HUES48 (cell line): ENCODE measurements at regions not wholly inside any gene's neighbourhood (a gene's known extent, or its start where the extent isn't known, plus 50 kb on each side); places are given as distances from the start of the nearest gene placed in this dataset.

Source experiments
- H3K27ac ChIP-seq: one replicate; pipeline ENCODE4 v1.7.0; 2013; ENCODE audit warnings: low read depth, low read length, inconsistent platforms
- H3K27me3 ChIP-seq: 2 replicates; pipeline ENCODE4 v1.6.1; 2013; ENCODE audit warnings: mild to moderate bottlenecking, low read length; ENCODE audit not compliant: control insufficient read depth, insufficient read depth
- H3K36me3 ChIP-seq: 2 replicates; pipeline ENCODE4 v1.6.1; 2013; ENCODE audit warnings: low read length; ENCODE audit not compliant: control insufficient read depth, insufficient read depth
- H3K4me1 ChIP-seq: 2 replicates; pipeline ENCODE4 v1.6.1; 2013; ENCODE audit warnings: mild to moderate bottlenecking, low read length; ENCODE audit not compliant: control insufficient read depth, insufficient read depth
- H3K4me3 ChIP-seq: 2 replicates; pipeline ENCODE4 v1.5.1; 2013; ENCODE audit warnings: mild to moderate bottlenecking, low read depth, low read length
- H3K9ac ChIP-seq: 2 replicates; pipeline ENCODE4 v1.6.1; 2013; ENCODE audit warnings: mild to moderate bottlenecking, low read depth, low read length, moderate library complexity
- H3K9me3 ChIP-seq: 2 replicates; pipeline ENCODE4 v1.6.1; 2013; ENCODE audit warnings: low read length; ENCODE audit not compliant: control insufficient read depth, insufficient read depth

DNA sequence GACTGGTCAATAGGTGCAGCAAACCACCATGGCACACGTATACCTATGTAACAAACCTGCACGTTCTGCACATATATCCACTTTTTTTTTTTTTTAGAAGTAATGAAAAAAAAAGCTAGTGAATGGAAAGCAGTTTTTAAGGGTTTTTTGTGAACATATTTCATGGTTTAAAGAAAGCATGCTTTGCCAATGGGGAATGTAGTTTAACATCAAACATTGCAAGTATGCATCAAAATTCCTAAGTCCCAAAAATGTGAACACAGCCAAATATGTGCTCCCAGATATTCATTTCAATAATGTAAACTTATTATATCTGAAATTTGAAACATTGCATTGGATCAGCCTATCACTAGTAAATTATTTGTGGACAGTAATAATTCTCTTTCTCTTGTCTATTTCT lies 710.4 kb upstream of the FLRT2 start:
- no peaks in the 10 kb centered on the region for H3K36me3 ChIP-seq

DNA sequence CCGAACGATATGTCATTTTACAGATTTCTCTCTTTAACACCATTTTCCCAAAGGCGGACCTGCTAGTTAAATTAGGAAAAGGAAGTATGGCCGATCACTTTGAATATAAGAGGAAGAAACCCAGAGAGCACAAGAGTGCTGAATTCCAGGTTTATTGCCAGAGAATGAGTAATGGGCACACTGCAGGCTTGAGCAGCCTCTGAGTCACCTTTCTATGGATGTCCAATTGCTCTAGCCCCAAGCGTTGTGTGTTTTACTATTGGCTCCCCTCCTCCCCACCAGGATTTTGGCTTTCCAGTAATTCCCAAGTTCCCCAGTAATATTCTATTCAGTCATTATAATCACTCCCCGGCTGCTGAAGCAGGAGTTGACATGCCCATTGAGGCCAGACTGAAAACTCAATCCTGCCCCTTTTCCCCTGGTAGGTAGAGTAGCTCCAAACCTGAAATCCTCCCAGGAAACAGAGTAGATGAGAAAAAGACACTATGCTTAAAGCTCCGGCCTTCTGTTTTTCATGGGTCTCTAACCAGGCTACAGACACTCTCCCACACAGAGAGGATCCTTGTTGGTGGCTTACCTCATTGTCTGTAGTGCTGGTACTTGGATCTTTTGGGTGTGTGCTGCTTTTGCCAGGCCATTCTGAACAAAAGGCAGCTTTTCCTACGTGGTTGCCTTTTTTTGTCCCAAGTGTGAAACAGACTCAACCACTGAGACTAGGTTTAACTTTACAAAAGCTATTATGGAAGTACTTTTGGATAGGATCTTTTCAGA lies 704.3 kb upstream of the FLRT2 start:
- Histone ChIP-seq H3K4me1 (peaks cover 10% of the 10 kb centered on the region), H3K27me3 (no peaks in the 10 kb centered on the region), H3K27ac (no peak overlapping the region), H3K36me3 (no peaks in the 10 kb centered on the region), H3K9ac (no peak overlapping the region), H3K9me3 (0 out of 2 replicates have a peak, but pooled peaks cover 3% of the 10 kb centered on the region), H3K4me3 (no peak overlapping the region)

More for the DNA sequence above, 710.4 kb upstream of the FLRT2 start:
- Histone ChIP-seq H3K4me3 (no peak overlapping the region), H3K27ac (no peak overlapping the region), H3K9ac (no peak overlapping the region), H3K4me1 (peaks cover 2% of the 10 kb centered on the region), H3K9me3 (0 out of 2 replicates have a peak, but pooled peaks cover 3% of the 10 kb centered on the region), H3K27me3 (no peaks in the 10 kb centered on the region)

DNA sequence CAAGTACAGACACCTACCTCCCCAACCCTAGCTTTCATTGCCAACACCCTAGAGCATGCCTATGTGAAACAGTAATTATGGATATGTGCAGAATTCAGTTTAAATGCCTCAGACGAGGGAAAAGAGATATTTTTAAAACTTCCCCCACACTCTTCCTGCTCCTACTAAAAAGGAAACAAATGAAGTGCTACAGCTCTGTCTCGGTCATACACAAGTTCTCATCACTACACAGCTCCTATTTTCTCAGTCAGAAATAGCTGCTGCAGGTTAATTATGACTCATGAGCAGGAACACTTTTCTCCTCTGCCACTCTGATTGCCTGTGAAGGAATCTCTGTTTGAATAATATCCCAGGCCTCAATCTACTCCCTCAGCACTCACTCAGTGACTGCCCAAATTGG lies 703.6 kb upstream of the FLRT2 start:
- Histone ChIP-seq H3K27ac (no peak overlapping the region), H3K9me3 (0 out of 2 replicates have a peak, but pooled peaks cover 3% of the 10 kb centered on the region), H3K9ac (no peak overlapping the region), H3K27me3 (no peaks in the 10 kb centered on the region), H3K4me1 (peaks cover 10% of the 10 kb centered on the region), H3K36me3 (no peaks in the 10 kb centered on the region), H3K4me3 (no peak overlapping the region)

DNA sequence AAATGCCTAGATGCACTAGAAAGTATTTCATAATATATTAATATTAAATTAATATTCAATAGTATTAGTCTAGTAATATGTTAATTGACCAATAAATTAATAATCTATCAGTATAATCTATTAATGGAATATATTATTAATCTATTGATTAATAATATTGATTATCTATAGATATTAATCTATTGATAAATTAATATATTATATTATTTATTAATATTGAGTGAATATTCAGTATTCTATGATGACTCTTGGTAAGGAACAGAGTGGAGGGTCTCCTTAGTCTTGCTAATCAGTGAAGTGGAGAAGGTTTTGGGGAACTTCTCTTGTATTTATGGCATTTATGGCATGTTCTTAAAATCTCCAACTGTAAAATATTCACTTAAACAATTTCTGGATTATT lies 679.3 kb upstream of the FLRT2 start:
- Histone ChIP-seq H3K4me3 (no peak overlapping the region), H3K36me3 (no peaks in the 10 kb centered on the region), H3K4me1 (no peaks in the 10 kb centered on the region), H3K27me3 (no peaks in the 10 kb centered on the region), H3K9me3 (no peaks in the 10 kb centered on the region), H3K27ac (no peak overlapping the region), H3K9ac (no peak overlapping the region)

DNA sequence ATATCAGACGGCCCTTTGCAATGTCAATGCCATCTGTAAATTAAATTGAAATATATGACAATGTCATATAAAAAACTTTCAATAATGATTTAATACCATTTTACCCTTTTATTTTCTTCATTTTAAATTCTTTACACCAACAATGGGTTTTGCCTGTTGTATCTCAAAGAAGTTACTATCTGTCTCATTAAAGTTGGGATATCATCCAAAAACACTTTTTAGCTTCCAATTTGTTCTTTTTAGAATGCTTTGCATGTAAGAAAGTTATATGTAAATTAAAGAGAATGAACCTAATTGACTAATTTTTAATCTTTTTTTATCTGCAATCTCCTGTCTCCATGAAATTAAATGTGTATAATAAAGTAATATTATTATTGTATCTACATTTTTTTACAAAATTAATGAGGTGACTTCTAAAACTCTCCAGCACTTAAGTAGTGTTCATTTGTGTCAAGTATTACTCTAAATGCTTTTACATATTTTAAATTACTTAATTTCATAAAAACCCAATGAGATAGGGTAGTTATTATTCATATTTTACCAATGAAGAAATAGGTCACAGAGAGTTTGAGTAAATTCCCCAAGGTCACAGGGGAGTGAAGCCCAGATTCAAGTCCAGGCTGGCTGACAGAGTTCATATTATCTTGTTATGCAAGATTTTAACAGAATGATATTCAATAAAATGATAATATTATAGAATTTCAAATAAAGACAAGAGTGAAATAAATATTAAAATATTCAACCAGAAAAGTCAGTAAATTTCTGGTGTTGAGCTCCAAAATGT lies 673.0 kb upstream of the FLRT2 start:
- no peaks in the 10 kb centered on the region for H3K36me3 ChIP-seq
- no peak overlapping the region for H3K9ac ChIP-seq
- H3K4me3 ChIP-seq, result no peak overlapping the region

DNA sequence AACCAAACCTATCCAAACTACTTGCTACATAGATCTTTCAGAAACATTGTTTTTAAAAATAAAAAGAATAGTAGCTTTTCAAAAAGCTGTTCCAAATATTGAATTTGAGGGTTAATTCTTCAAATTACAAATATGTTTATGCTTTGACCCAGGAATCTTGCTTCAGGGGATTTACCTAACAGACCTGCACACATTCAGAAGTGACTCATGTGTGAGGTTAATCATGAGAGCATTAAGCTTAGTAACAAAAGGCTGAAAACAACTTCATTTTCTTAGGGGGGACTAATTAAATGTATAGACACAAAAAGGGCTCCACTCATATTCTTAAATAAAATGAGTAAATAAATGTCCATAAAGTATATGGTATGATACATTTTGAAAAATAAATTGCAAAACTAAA lies 672.4 kb upstream of the FLRT2 start:
- Histone ChIP-seq H3K36me3 (no peaks in the 10 kb centered on the region), H3K9ac (no peak overlapping the region), H3K9me3 (no peaks in the 10 kb centered on the region), H3K27me3 (no peaks in the 10 kb centered on the region), H3K27ac (no peak overlapping the region), H3K4me3 (no peak overlapping the region), H3K4me1 (no peaks in the 10 kb centered on the region)

More for the DNA sequence above, 673.0 kb upstream of the FLRT2 start:
- H3K27ac ChIP-seq, result no peak overlapping the region
- no peaks in the 10 kb centered on the region for H3K27me3 ChIP-seq
- no peaks in the 10 kb centered on the region for H3K9me3 ChIP-seq
- H3K4me1 ChIP-seq, result no peaks in the 10 kb centered on the region

DNA sequence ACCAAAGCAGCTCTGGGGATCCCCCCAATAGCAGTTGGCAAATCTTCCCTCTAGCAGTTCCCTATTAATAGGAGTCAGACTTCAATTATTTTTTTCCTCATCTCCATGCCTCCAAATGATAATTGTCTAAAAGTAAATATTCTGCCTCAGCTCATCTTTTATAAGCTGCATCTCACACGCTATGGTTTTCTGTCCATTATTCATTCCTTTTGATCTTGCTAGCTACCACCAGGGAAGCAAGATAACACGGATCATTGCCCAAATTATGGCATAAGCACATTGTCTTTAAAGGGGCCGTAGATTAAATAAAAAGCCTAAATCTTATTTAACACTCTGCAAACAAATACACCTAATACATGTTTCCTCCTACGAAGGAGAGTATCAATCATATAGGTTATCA lies 670.8 kb upstream of the FLRT2 start:
- H3K36me3 ChIP-seq, result no peaks in the 10 kb centered on the region
- no peaks in the 10 kb centered on the region for H3K9me3 ChIP-seq
- H3K9ac ChIP-seq, result no peak overlapping the region
- no peaks in the 10 kb centered on the region for H3K4me1 ChIP-seq
- no peaks in the 10 kb centered on the region for H3K27me3 ChIP-seq
- no peak overlapping the region for H3K4me3 ChIP-seq
- no peak overlapping the region for H3K27ac ChIP-seq

DNA sequence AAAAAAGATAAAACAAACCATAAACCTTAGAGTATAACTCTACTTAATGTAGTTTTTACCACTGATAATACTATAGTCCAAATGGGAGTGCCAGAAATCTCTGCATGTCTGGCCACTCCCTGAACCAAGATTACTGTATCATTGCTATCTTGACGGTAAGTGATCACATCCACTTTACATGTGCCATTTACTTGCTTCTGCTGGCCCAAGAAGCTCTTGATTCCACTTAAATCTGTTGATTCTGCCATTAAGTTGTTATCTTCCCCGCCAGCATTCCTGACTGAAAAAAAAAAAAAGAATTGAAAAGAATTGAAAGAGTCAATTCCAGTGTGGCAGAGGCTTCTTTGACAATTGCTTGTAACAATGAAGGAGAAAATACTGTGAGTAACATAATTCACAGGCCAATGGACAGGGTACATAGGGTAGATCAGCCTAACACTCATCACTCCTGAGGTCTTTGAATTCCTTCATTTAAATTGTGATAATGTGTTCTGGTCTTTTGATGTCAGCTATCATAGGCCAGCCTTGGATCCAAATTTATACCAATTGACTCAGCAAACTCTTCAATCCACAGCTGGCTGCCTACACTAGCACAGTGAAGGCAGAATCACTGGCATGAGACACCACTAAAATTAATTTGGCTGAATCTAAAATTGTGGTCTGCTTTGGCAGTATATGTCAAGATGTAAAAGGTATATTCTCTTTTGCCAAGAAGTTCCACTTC lies 665.2 kb upstream of the FLRT2 start:
- H3K9me3 ChIP-seq, result no peaks in the 10 kb centered on the region
- no peak overlapping the region for H3K9ac ChIP-seq
- H3K4me1 ChIP-seq, result no peaks in the 10 kb centered on the region
- no peak overlapping the region for H3K4me3 ChIP-seq
- no peaks in the 10 kb centered on the region for H3K27me3 ChIP-seq
- H3K36me3 ChIP-seq, result no peaks in the 10 kb centered on the region
- no peak overlapping the region for H3K27ac ChIP-seq

DNA sequence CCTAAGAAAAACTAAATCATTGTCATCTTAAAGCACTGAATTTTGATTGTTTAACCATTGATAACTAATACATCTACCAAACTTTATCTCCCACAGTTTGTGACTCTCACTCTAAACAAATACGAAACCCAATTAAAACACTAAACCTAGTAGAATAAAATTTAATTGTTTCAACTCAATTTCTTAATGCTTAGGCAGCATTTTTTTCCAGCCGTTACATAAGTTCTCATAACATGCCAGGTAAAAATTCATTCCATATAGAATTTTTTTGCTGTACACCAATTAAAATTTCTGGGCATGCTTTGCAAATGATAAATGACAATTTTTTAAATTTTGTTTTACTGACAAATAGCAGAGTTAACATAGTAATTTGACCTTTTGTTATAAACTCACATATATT lies 658.2 kb upstream of the FLRT2 start:
- Histone ChIP-seq H3K9me3 (no peaks in the 10 kb centered on the region), H3K9ac (no peak overlapping the region), H3K36me3 (no peaks in the 10 kb centered on the region), H3K27ac (no peak overlapping the region), H3K4me1 (no peaks in the 10 kb centered on the region), H3K4me3 (no peak overlapping the region), H3K27me3 (no peaks in the 10 kb centered on the region)

DNA sequence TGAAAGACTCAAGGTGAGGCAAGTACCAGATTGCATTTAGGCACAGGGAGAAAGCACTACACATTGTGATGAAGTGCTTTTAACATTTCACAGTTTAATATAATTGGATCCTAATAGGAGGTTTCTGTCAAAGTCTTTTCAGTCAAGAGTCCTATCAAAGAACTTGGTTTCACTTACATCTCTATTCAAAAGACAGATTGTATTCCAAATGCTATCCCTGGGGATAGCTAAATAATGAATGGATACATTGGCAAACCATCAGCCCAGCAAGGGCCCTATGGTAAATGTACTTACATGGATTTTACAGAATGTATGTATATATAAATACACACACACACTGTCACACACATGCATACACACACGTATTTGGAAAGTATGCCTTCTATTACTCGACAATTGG lies 655.5 kb upstream of the FLRT2 start:
- no peak overlapping the region for H3K4me3 ChIP-seq
- no peaks in the 10 kb centered on the region for H3K27me3 ChIP-seq
- H3K4me1 ChIP-seq, result peaks cover 4% of the 10 kb centered on the region; the same call in 1 of the 2 replicates
- H3K9ac ChIP-seq, result no peak overlapping the region
- no peaks in the 10 kb centered on the region for H3K36me3 ChIP-seq
- no peaks in the 10 kb centered on the region for H3K9me3 ChIP-seq
- no peak overlapping the region for H3K27ac ChIP-seq

DNA sequence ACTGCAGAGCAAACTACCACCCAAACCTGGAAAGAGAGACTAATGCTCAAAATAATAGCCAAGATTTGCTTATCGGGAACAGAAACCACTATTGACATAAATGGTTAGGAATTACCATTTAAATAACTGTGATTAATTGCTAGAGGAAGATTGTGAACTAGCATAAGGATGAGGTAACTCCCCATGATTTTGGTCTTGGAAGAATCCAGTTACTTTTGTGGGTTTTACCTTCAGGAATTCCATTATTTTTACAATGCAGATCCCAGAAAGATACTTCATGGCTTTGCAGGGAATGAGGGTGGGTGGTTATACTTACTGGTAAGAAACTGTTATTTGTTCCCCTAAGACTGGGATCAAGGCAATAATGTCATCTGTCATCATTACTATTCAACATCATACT lies 652.9 kb upstream of the FLRT2 start:
- Histone ChIP-seq H3K9me3 (no peaks in the 10 kb centered on the region), H3K36me3 (no peaks in the 10 kb centered on the region), H3K27ac (no peak overlapping the region), H3K4me1 (peaks cover 4% of the 10 kb centered on the region; the same call in 1 of the 2 replicates), H3K9ac (no peak overlapping the region), H3K4me3 (no peak overlapping the region), H3K27me3 (no peaks in the 10 kb centered on the region)
